Loucy (cell line): ENCODE measurements at regions not wholly inside any gene's neighbourhood (a gene's known extent, or its start where the extent isn't known, plus 50 kb on each side); places are given as distances from the start of the nearest gene placed in this dataset.

Source experiments
- H2AFZ ChIP-seq: fragments of 200-600 bp; sonication (generic); 2 replicates; pipeline ENCODE4 v1.6.0; 2016; ENCODE audit warnings: antibody characterized with exemption, mild to moderate bottlenecking, low read length, moderate library complexity
- H3F3A ChIP-seq: fragments of 200-600 bp; 2 replicates; pipeline ENCODE4 v1.6.0; 2016; ENCODE audit warnings: antibody characterized with exemption, low read depth, mild to moderate bottlenecking
- H3K27me3 ChIP-seq: fragments of 200-600 bp; sonication (generic); 2 replicates; pipeline ENCODE4 v1.6.1; 2014; ENCODE audit warnings: low read length, mild to moderate bottlenecking; ENCODE audit not compliant: insufficient read depth, poor library complexity, severe bottlenecking
- H3K36me3 ChIP-seq: fragments of 200-600 bp; sonication (generic); 2 replicates; pipeline ENCODE4 v1.6.1; 2016; ENCODE audit warnings: low read length; ENCODE audit not compliant: insufficient read depth
- H3K4me1 ChIP-seq: fragments of 200-600 bp; sonication (generic); 2 replicates; pipeline ENCODE4 v1.5.1; 2014; ENCODE audit warnings: low read length, mild to moderate bottlenecking; ENCODE audit not compliant: insufficient read depth, poor library complexity, severe bottlenecking
- H3K4me2 ChIP-seq: fragments of 200-600 bp; sonication (generic); 2 replicates; pipeline ENCODE4 v1.6.0; 2014; ENCODE audit warnings: antibody characterized with exemption, low read length, low read depth, mild to moderate bottlenecking; ENCODE audit not compliant: poor library complexity, severe bottlenecking
- H3K4me3 ChIP-seq: fragments of 200-600 bp; sonication (generic); 2 replicates; pipeline ENCODE4 v1.5.1; 2014; ENCODE audit warnings: low read length, mild to moderate bottlenecking, mixed read lengths; ENCODE audit not compliant: poor library complexity, severe bottlenecking
- H3K79me2 ChIP-seq: fragments of 200-600 bp; sonication (generic); 2 replicates; pipeline ENCODE4 v1.6.1; 2014; ENCODE audit warnings: low read length; ENCODE audit not compliant: insufficient read depth
- H3K9ac ChIP-seq: fragments of 200-600 bp; sonication (generic); 2 replicates; pipeline ENCODE4 v1.6.0; 2014; ENCODE audit warnings: mild to moderate bottlenecking, low read depth, low read length, moderate library complexity; ENCODE audit not compliant: poor library complexity, severe bottlenecking
- H3K9me2 ChIP-seq: fragments of 200-600 bp; sonication (generic); replicated peaks from 2 replicates; pipeline ENCODE4 v1.6.1; 2016; ENCODE audit warnings: low read depth, low read length, mixed read lengths
- H3K9me3 ChIP-seq: fragments of 200-600 bp; sonication (generic); 2 replicates; pipeline ENCODE4 v1.6.1; 2014; ENCODE audit warnings: mild to moderate bottlenecking, antibody characterized with exemption, low read length, low read depth; ENCODE audit not compliant: insufficient read depth
- H4K20me1 ChIP-seq: fragments of 200-600 bp; sonication (generic); 2 replicates; pipeline ENCODE4 v1.6.0; 2014; ENCODE audit warnings: antibody characterized with exemption, low read length, mild to moderate bottlenecking; ENCODE audit not compliant: insufficient read depth, poor library complexity, severe bottlenecking
- CTCF ChIP-seq: fragments of 200-600 bp; sonication (generic); conservative IDR thresholded peaks from 2 replicates; pipeline ENCODE4 v1.5.1; 2014; ENCODE audit warnings: mild to moderate bottlenecking, antibody characterized with exemption, low read length
- EZH2phosphoT487 ChIP-seq: fragments of 200-600 bp; IDR thresholded peaks from 2 replicates; pipeline ENCODE4 v1.6.1; 2018; ENCODE audit warnings: antibody characterized with exemption, mild to moderate bottlenecking, moderate library complexity, borderline replicate concordance

GRCh38 chr2:136376211-136376610 is 258.3 kb upstream of the CXCR4 start:
- peaks cover 39% of the 10 kb centered on the region for H3K4me1 ChIP-seq
- no peak for TF ChIP-seq EZH2phosphoT487
- TF ChIP-seq CTCF = no peak
- no peaks in the 10 kb centered on the region for H3K79me2 ChIP-seq
- H3K4me2 ChIP-seq = no peak overlapping the region
- H3K9me3 ChIP-seq = no peaks in the 10 kb centered on the region
- H3K36me3 ChIP-seq = no peaks in the 10 kb centered on the region
- H3F3A ChIP-seq = no peaks in the 10 kb centered on the region
- H3K27me3 ChIP-seq = no peaks in the 10 kb centered on the region
- no peak overlapping the region for H3K4me3 ChIP-seq
- H2AFZ ChIP-seq = no peak overlapping the region
- H4K20me1 ChIP-seq = no peaks in the 10 kb centered on the region
- peak overlapping the region; percentile 60 for H3K9ac ChIP-seq
- H3K9me2 ChIP-seq = no peaks in the 10 kb centered on the region

GRCh38 chr2:136375017-136375901 is 257.3 kb upstream of the CXCR4 start:
- Histone ChIP-seq H3K4me1 (peaks cover 43% of the 10 kb centered on the region), H3K4me3 (no peak overlapping the region), H3K9me3 (no peaks in the 10 kb centered on the region), H3K9me2 (no peaks in the 10 kb centered on the region), H3K27me3 (no peaks in the 10 kb centered on the region), H3K9ac (peak overlapping the region; percentile 60), H3F3A (no peaks in the 10 kb centered on the region), H2AFZ (peak overlapping the region; percentile 21; the same call in 1 of the 2 replicates), H4K20me1 (no peaks in the 10 kb centered on the region), H3K36me3 (no peaks in the 10 kb centered on the region), H3K79me2 (no peaks in the 10 kb centered on the region), H3K4me2 (no peak overlapping the region)
- no peak for TF ChIP-seq CTCF
- no peak for TF ChIP-seq EZH2phosphoT487

- Histone ChIP-seq H3K4me3 (no peak overlapping the region), H3K4me2 (no peak overlapping the region)
These were observed 255.9 kb upstream of the CXCR4 start for GRCh38 chr2:136373841-136374240.

More at GRCh38 chr2:136373841-136374240, 255.9 kb upstream of the CXCR4 start:
- H3K4me1 ChIP-seq = peaks cover 42% of the 10 kb centered on the region
- no peaks in the 10 kb centered on the region for H3K79me2 ChIP-seq
- H3K27me3 ChIP-seq = no peaks in the 10 kb centered on the region
- H2AFZ ChIP-seq = no peak overlapping the region
- no peaks in the 10 kb centered on the region for H3F3A ChIP-seq
- no peaks in the 10 kb centered on the region for H3K9me3 ChIP-seq
- no peak overlapping the region for H3K9ac ChIP-seq
- no peaks in the 10 kb centered on the region for H4K20me1 ChIP-seq
- H3K9me2 ChIP-seq = no peaks in the 10 kb centered on the region
- TF ChIP-seq EZH2phosphoT487 (no peak), CTCF (no peak)
- no peaks in the 10 kb centered on the region for H3K36me3 ChIP-seq
